Neural crest cell (in vitro differentiated cells): ENCODE measurements at regions not wholly inside any gene's neighbourhood (a gene's known extent, or its start where the extent isn't known, plus 50 kb on each side); places are given as distances from the start of the nearest gene placed in this dataset.

Experiments
- DNase-seq: peaks from one replicate; pipeline ENCODE4 v3.0.0; 2021; ENCODE audit warnings: low read depth, mixed read lengths, low spot score
- H3K27ac Mint-ChIP-seq: one replicate; pipeline ENCODE4 v1.8.0; 2021; ENCODE audit warnings: mild to moderate bottlenecking, mixed read lengths; ENCODE audit not compliant: unreplicated experiment
- H3K27me3 Mint-ChIP-seq: 2 replicates; pipeline ENCODE4 v1.8.0; 2021; ENCODE audit warnings: low read depth, mild to moderate bottlenecking, mixed read lengths
- H3K36me3 Mint-ChIP-seq: 2 replicates; pipeline ENCODE4 v1.8.0; 2021; ENCODE audit warnings: low read depth, mild to moderate bottlenecking, mixed read lengths
- H3K4me1 Mint-ChIP-seq: 2 replicates; pipeline ENCODE4 v1.8.0; 2021; ENCODE audit warnings: mixed read lengths
- H3K4me3 Mint-ChIP-seq: one replicate; pipeline ENCODE4 v1.8.0; 2021; ENCODE audit warnings: mild to moderate bottlenecking, mixed read lengths
- H3K9me3 Mint-ChIP-seq: 2 replicates; pipeline ENCODE4 v1.8.0; 2021; ENCODE audit warnings: mixed read lengths
- CTCF ChIP-seq: fragments of 200-600 bp; sonication (generic); conservative IDR thresholded peaks from 2 replicates; pipeline ENCODE4 v1.5.0; 2021; ENCODE audit warnings: antibody characterized with exemption, mild to moderate bottlenecking

DNA sequence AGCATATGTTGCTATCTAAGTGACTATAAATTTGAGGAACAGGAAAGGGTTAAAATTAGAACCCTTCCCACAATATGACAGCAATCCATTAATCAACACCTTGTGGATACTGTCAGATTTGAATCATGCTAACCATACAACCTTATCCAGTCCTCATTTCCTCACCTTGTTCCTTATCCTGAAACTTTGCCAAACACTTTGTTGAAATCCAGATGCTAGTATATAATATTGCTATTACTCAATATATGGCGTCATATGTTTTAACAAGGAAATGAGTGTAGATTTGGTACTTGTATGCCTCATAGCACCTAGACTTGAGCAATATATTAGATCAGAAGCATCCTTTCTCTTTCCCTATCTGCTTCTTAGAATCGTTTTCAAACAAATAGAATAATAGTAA is 66.3 kb upstream of the SLC25A13 start:
- peaks cover 3% of the 10 kb centered on the region for H3K4me1 Mint-ChIP-seq
- no peaks in the 10 kb centered on the region for H3K27me3 Mint-ChIP-seq
- DNase-seq: no peak
- TF ChIP-seq CTCF: no peak
- H3K27ac Mint-ChIP-seq: no peak overlapping the region
- H3K9me3 Mint-ChIP-seq: no peaks in the 10 kb centered on the region
- no peaks in the 10 kb centered on the region for H3K36me3 Mint-ChIP-seq
- H3K4me3 Mint-ChIP-seq: no peak overlapping the region

DNA sequence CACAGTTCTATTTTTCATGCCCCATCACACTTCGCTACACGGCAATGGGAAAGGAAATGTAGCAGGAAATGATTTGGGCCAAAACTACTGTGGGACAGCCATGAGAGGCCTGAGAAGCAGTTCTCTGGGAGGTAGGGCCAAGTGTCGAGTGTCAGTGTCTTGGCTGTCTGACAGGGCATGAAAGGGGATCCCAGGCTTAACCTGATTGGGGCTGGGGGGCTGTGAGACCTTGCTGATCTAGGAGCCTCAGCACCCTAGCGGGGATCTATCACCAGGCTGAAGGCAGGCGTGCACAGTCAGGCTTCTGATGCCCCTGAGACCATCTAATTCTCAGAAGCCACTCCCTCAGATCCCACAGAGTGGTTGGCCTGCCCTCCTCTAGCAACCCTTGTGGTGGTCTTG is 58.2 kb upstream of the SLC25A13 start:
- no peak overlapping the region for H3K27ac Mint-ChIP-seq
- no peak overlapping the region for H3K4me3 Mint-ChIP-seq
- peaks cover 3% of the 10 kb centered on the region for H3K4me1 Mint-ChIP-seq
- no peak for TF ChIP-seq CTCF
- H3K27me3 Mint-ChIP-seq: no peaks in the 10 kb centered on the region
- no peaks in the 10 kb centered on the region for H3K36me3 Mint-ChIP-seq
- DNase-seq: no peak
- no peaks in the 10 kb centered on the region for H3K9me3 Mint-ChIP-seq

- no peak for TF ChIP-seq CTCF
- no peaks in the 10 kb centered on the region for H3K9me3 Mint-ChIP-seq
- no peaks in the 10 kb centered on the region for H3K36me3 Mint-ChIP-seq
- H3K27ac Mint-ChIP-seq: no peak overlapping the region
- no peak overlapping the region for H3K4me3 Mint-ChIP-seq
- no peaks in the 10 kb centered on the region for H3K4me1 Mint-ChIP-seq
- no peak for DNase-seq
- H3K27me3 Mint-ChIP-seq: no peaks in the 10 kb centered on the region
Measured at GRCh38 chr7:96377399-96377798, 55.5 kb upstream of the SLC25A13 start.
